NT2/D1 (cell line): ENCODE measurements at regions not wholly inside any gene's neighbourhood (a gene's known extent, or its start where the extent isn't known, plus 50 kb on each side); places are given as distances from the start of the nearest gene placed in this dataset.

Experiments used
- YY1 ChIP-seq: IDR thresholded peaks from 2 replicates; pipeline ENCODE4 v1.6.1; 2011; ENCODE audit not compliant: insufficient read length, insufficient read depth
- ZNF274 ChIP-seq: IDR thresholded peaks from 2 replicates; pipeline ENCODE4 v1.6.1; 2011; ENCODE audit warnings: mild to moderate bottlenecking, low read depth, low read length

- TF ChIP-seq ZNF274 = no peak
- TF ChIP-seq YY1 = no peak
Observed at GRCh38 chr5:5558638-5559527, 136.4 kb downstream of the ICE1 start.
